CD4-positive, alpha-beta T cell treated with Interferon alpha-2 for 1 hour (primary cell): ENCODE measurements at regions not wholly inside any gene's neighbourhood (a gene's known extent, or its start where the extent isn't known, plus 50 kb on each side); places are given as distances from the start of the nearest gene placed in this dataset.

ENCODE experiments used
- DNase-seq, 2 donors: peaks; one replicate each; pipeline ENCODE4 v3.0.0-alpha.2; 2020 to 2022

GRCh38 chr5:165232509-165233028 lies 1727.2 kb downstream of the MAT2B start:
- DNase-seq = no peak

- no peak for DNase-seq
Measured at GRCh38 chr5:165241811-165242210, 1736.4 kb downstream of the MAT2B start.

- no peak for DNase-seq
Measured at GRCh38 chr5:165242646-165243045, 1737.2 kb downstream of the MAT2B start.

GRCh38 chr5:165244407-165244806 lies 1739.0 kb downstream of the MAT2B start:
- no peak for DNase-seq

GRCh38 chr5:165258197-165258771 lies 1752.9 kb downstream of the MAT2B start:
- DNase-seq = no peak

GRCh38 chr5:165260426-165260825 lies 1755.0 kb downstream of the MAT2B start:
- DNase-seq = no peak

GRCh38 chr5:165263536-165263935 lies 1758.1 kb downstream of the MAT2B start:
- no peak for DNase-seq

GRCh38 chr5:165266939-165267338 lies 1761.5 kb downstream of the MAT2B start:
- DNase-seq = no peak

- DNase-seq = no peak
Measured at GRCh38 chr5:165272436-165272835, 1767.0 kb downstream of the MAT2B start.

GRCh38 chr5:165277661-165278060 lies 1772.2 kb downstream of the MAT2B start:
- DNase-seq = no peak

- no peak for DNase-seq
Measured at GRCh38 chr5:165282491-165282890, 1777.1 kb downstream of the MAT2B start.

GRCh38 chr5:165286692-165287091 lies 1781.3 kb downstream of the MAT2B start:
- DNase-seq = no peak

GRCh38 chr5:165290535-165290934 lies 1785.1 kb downstream of the MAT2B start:
- no peak for DNase-seq

- no peak for DNase-seq
Measured at GRCh38 chr5:165296401-165297130, 1791.1 kb downstream of the MAT2B start.

- DNase-seq = no peak
Measured at GRCh38 chr5:165304193-165304827, 1798.9 kb downstream of the MAT2B start.

- DNase-seq = no peak
Measured at GRCh38 chr5:165305596-165305995, 1800.2 kb downstream of the MAT2B start.

GRCh38 chr5:165309446-165309845 lies 1804.0 kb downstream of the MAT2B start:
- DNase-seq = no peak

GRCh38 chr5:165310031-165310430 lies 1804.6 kb downstream of the MAT2B start:
- DNase-seq = no peak

GRCh38 chr5:165321912-165322311 lies 1816.5 kb downstream of the MAT2B start:
- DNase-seq = no peak

GRCh38 chr5:165325221-165325620 lies 1819.8 kb downstream of the MAT2B start:
- no peak for DNase-seq

GRCh38 chr5:165327631-165328030 lies 1822.2 kb downstream of the MAT2B start:
- no peak for DNase-seq

- DNase-seq = no peak
Measured at GRCh38 chr5:165328846-165329245, 1823.4 kb downstream of the MAT2B start.

- no peak for DNase-seq
Measured at GRCh38 chr5:165333623-165334022, 1828.2 kb downstream of the MAT2B start.

GRCh38 chr5:165334201-165334600 lies 1828.8 kb downstream of the MAT2B start:
- no peak for DNase-seq
